Trophoblast cell (in vitro differentiated cells and primary cell): ENCODE measurements at regions not wholly inside any gene's neighbourhood (a gene's known extent, or its start where the extent isn't known, plus 50 kb on each side); places are given as distances from the start of the nearest gene placed in this dataset.

Experiments
- DNase-seq, 2 donors: peaks; one replicate each; pipeline ENCODE4 v3.0.0-alpha.2; 2016
- H2AFZ ChIP-seq: 2 replicates; pipeline ENCODE4 v1.6.1; 2013; ENCODE audit warnings: low read length, moderate library complexity, mild to moderate bottlenecking; ENCODE audit not compliant: insufficient read depth, poor library complexity
- H2AK5ac ChIP-seq: 2 replicates; pipeline ENCODE4 v1.6.1; 2013; ENCODE audit warnings: mild to moderate bottlenecking, low read length
- H2BK120ac ChIP-seq: 2 replicates; pipeline ENCODE4 v1.6.1; 2013; ENCODE audit warnings: low read length, mild to moderate bottlenecking, moderate library complexity; ENCODE audit not compliant: insufficient read depth, poor library complexity
- H2BK12ac ChIP-seq: 2 replicates; pipeline ENCODE4 v1.6.1; 2013; ENCODE audit warnings: mild to moderate bottlenecking, low read length, moderate library complexity
- H2BK5ac ChIP-seq: 2 replicates; pipeline ENCODE4 v1.6.1; 2013; ENCODE audit warnings: low read length, low read depth, moderate library complexity, mild to moderate bottlenecking; ENCODE audit not compliant: poor library complexity
- H3K14ac ChIP-seq: 2 replicates; pipeline ENCODE4 v1.6.1; 2013; ENCODE audit warnings: mild to moderate bottlenecking, low read length
- H3K18ac ChIP-seq: 2 replicates; pipeline ENCODE4 v1.6.1; 2013; ENCODE audit warnings: mild to moderate bottlenecking, low read length
- H3K23ac ChIP-seq: 2 replicates; pipeline ENCODE4 v1.6.1; 2013; ENCODE audit warnings: low read length
- H3K27ac ChIP-seq: 2 replicates; pipeline ENCODE4 v1.5.1; 2013; ENCODE audit warnings: low read depth, mild to moderate bottlenecking, inconsistent platforms, low read length, moderate library complexity
- H3K27me3 ChIP-seq: 2 replicates; pipeline ENCODE4 v1.6.1; 2013; ENCODE audit warnings: inconsistent platforms, mild to moderate bottlenecking, low read length, moderate library complexity; ENCODE audit not compliant: insufficient read depth
- H3K36me3 ChIP-seq, 2 experiments: 1 replicate in 1 of 2; 2 replicates in 1 of 2; pipeline ENCODE4 v1.6.1; 2013; ENCODE audit warnings: low read length in 2 of 2, mild to moderate bottlenecking in 2 of 2, moderate library complexity in 1 of 2; ENCODE audit not compliant: insufficient read depth in 2 of 2, control insufficient read depth in 1 of 2
- H3K4ac ChIP-seq: 2 replicates; pipeline ENCODE4 v1.6.1; 2013; ENCODE audit warnings: low read depth, mild to moderate bottlenecking, low read length, moderate library complexity
- H3K4me1 ChIP-seq, 2 experiments: 1 replicate in 1 of 2; 2 replicates in 1 of 2; pipeline ENCODE4 v1.6.1; 2013; ENCODE audit warnings: low read length in 2 of 2, mild to moderate bottlenecking in 2 of 2, moderate library complexity in 1 of 2; ENCODE audit not compliant: insufficient read depth in 2 of 2, control insufficient read depth in 1 of 2
- H3K4me2 ChIP-seq: 2 replicates; pipeline ENCODE4 v1.6.1; 2013; ENCODE audit warnings: inconsistent platforms, mild to moderate bottlenecking, low read length, moderate library complexity
- H3K4me3 ChIP-seq: 2 replicates; pipeline ENCODE4 v1.5.1; 2013; ENCODE audit warnings: mild to moderate bottlenecking, low read depth, low read length, inconsistent platforms
- H3K79me1 ChIP-seq: one replicate; pipeline ENCODE4 v1.6.1; 2013; ENCODE audit warnings: low read length
- H3K79me2 ChIP-seq: 2 replicates; pipeline ENCODE4 v1.6.1; 2013; ENCODE audit warnings: low read length, mild to moderate bottlenecking; ENCODE audit not compliant: control insufficient read depth, insufficient read depth, poor library complexity
- H3K9ac ChIP-seq: 2 replicates; pipeline ENCODE4 v1.6.1; 2013; ENCODE audit warnings: mild to moderate bottlenecking, low read length
- H3K9me3 ChIP-seq: 2 replicates; pipeline ENCODE4 v1.6.1; 2013; ENCODE audit warnings: low read depth, mild to moderate bottlenecking, control low read depth, inconsistent platforms, low read length; ENCODE audit not compliant: insufficient read depth
- H4K12ac ChIP-seq: 2 replicates; pipeline ENCODE4 v1.6.1; 2013; ENCODE audit warnings: low read depth, mild to moderate bottlenecking, low read length, moderate library complexity
- H4K8ac ChIP-seq: 2 replicates; pipeline ENCODE4 v1.6.1; 2013; ENCODE audit warnings: low read depth, mild to moderate bottlenecking, low read length, moderate library complexity
- H4K91ac ChIP-seq: one replicate; pipeline ENCODE4 v1.6.1; 2013; ENCODE audit warnings: low read depth, mild to moderate bottlenecking, low read length, moderate library complexity
- WGBS: extraction: QIAGEN DNeasy Blood & Tissue Kit; methylation state at CpG from one replicate; pipeline ENCODE4 v1.1.7; 2013; ENCODE audit warnings: missing lambda C conversion rate; ENCODE audit not compliant: insufficient read length, insufficient coverage; ENCODE audit errors: extremely low coverage; 5-methylcytosine and 5-hydroxymethylcytosine counted together

DNA sequence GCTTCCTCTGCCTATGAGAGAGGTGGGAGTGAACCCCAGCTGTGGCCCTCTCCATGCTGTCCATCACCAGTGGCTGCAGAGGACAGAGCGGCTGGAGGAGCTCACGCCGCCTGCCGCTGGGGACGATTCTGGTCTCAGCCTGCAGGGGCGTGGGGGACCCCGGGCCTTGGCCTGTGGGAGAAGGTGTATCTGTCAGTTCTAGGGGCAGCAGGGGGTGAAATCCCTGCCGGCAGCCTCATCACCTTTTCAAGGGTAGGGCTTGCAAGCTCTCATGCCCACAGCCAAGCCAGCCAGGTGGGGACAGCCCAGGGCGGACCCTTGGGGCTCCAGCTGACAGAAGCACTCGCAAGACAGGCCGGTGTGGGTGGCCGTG lies 80.2 kb downstream of the TSPAN17 start:
- Histone ChIP-seq H3K27me3 (no peaks in the 10 kb centered on the region), H4K91ac (no peak overlapping the region), H4K12ac (no peak overlapping the region), H3K4me1 (no peaks in the 10 kb centered on the region), H2BK120ac (no peak overlapping the region), H3K14ac (no peak overlapping the region), H3K4me2 (no peak overlapping the region), H3K9ac (no peak overlapping the region), H3K4me3 (no peak overlapping the region), H2AFZ (no peak overlapping the region), H2AK5ac (no peak overlapping the region), H3K18ac (no peak overlapping the region), H3K27ac (no peak overlapping the region), H2BK12ac (no peak overlapping the region), H2BK5ac (no peak overlapping the region), H3K79me2 (no peaks in the 10 kb centered on the region), H3K36me3 (no peaks in the 10 kb centered on the region), H3K9me3 (peaks cover 3% of the 10 kb centered on the region), H3K4ac (no peak overlapping the region), H4K8ac (no peak overlapping the region), H3K23ac (no peak overlapping the region), H3K79me1 (no peaks in the 10 kb centered on the region)
- no peak for DNase-seq
- no CpG with 5 or more reads among the region's 12 CpGs for WGBS

DNA sequence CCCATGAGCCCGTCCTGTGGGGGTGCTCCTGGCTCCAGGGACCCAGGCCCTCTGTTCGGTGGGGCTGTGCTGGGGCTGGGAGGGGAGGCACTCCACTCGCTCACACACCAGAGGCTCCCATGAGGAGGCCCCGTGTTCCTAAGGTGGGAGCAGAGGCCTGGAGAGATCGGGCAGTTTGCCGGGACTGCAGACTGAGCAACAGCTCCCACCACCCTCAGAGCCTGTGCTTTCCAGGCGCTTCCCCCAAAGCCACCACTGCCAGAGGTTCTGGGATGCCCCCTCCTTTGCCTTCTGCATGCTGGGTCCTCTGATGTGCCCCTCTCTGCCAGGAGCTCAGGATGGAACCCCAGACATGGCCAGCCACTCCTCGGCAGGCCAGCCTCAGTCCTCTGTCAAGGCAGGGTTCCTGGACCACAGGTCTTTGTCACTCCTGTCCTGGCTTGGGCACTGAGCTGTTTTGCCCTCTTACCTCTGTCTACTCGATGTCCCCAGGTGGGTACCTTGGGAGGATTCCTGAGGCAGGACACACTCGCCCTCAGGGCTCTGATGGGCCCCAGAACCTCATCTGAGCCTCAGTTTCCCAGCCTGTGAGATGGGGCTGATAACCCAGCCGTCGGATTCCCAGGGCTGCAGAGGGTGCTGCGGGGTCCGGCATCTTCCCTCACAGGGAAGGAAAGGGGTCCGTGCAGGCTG lies 80.8 kb downstream of the TSPAN17 start:
- WGBS, result no CpG with 5 or more reads among the region's 15 CpGs
- H3K4me1 ChIP-seq, result no peaks in the 10 kb centered on the region

DNA sequence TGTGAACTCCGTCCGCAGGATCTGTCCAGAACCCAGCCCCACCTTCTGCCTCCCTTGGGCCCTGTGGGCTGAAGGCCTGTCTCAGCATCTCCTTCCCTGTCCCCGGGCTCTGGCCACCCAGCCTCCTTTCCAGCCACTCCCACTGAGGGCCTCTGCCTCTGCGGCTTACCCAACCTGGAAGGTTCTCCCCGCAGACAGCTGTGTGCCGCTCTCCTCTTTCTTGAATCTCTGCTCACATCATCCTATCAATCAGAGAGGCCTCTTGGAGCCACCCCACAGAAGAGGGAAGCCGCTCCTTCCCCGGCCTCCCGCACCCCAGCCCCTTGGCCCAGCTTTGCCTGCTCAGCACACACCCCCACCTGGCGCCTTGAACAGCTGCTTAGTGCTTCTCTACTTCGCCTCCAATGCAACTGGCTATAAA lies 81.5 kb upstream of the UNC5A start:
- Histone ChIP-seq H3K79me2 (no peaks in the 10 kb centered on the region), H3K18ac (no peak overlapping the region), H2AFZ (no peak overlapping the region), H2BK5ac (no peak overlapping the region), H4K91ac (no peak overlapping the region), H3K4ac (no peak overlapping the region), H2BK12ac (no peak overlapping the region), H3K4me1 (no peaks in the 10 kb centered on the region), H3K27ac (no peak overlapping the region), H3K23ac (no peak overlapping the region), H3K27me3 (no peaks in the 10 kb centered on the region), H2BK120ac (no peak overlapping the region), H4K12ac (no peak overlapping the region), H3K4me2 (no peak overlapping the region), H3K14ac (no peak overlapping the region), H3K36me3 (no peaks in the 10 kb centered on the region), H3K9ac (no peak overlapping the region), H4K8ac (no peak overlapping the region), H2AK5ac (no peak overlapping the region), H3K9me3 (peaks cover 3% of the 10 kb centered on the region), H3K4me3 (no peak overlapping the region), H3K79me1 (no peaks in the 10 kb centered on the region)
- no peak for DNase-seq
- WGBS, result no CpG with 5 or more reads among the region's 11 CpGs

More for the DNA sequence above, 80.8 kb downstream of the TSPAN17 start:
- H2AFZ ChIP-seq, result no peak overlapping the region
- H2BK5ac ChIP-seq, result no peak overlapping the region
- H3K36me3 ChIP-seq, result no peaks in the 10 kb centered on the region
- H2BK120ac ChIP-seq, result no peak overlapping the region
- H3K79me1 ChIP-seq, result no peaks in the 10 kb centered on the region
- H3K4me3 ChIP-seq, result no peak overlapping the region
- no peak overlapping the region for H2BK12ac ChIP-seq
- no peak overlapping the region for H3K4ac ChIP-seq
- no peaks in the 10 kb centered on the region for H3K79me2 ChIP-seq
- no peak overlapping the region for H3K27ac ChIP-seq
- no peak overlapping the region for H4K12ac ChIP-seq
- DNase-seq, result no peak
- H3K27me3 ChIP-seq, result no peaks in the 10 kb centered on the region
- no peak overlapping the region for H4K8ac ChIP-seq
- no peak overlapping the region for H2AK5ac ChIP-seq
- peaks cover 3% of the 10 kb centered on the region for H3K9me3 ChIP-seq
- H3K9ac ChIP-seq, result no peak overlapping the region
- H3K23ac ChIP-seq, result no peak overlapping the region
- H4K91ac ChIP-seq, result no peak overlapping the region
- H3K14ac ChIP-seq, result no peak overlapping the region
- no peak overlapping the region for H3K18ac ChIP-seq
- H3K4me2 ChIP-seq, result no peak overlapping the region

DNA sequence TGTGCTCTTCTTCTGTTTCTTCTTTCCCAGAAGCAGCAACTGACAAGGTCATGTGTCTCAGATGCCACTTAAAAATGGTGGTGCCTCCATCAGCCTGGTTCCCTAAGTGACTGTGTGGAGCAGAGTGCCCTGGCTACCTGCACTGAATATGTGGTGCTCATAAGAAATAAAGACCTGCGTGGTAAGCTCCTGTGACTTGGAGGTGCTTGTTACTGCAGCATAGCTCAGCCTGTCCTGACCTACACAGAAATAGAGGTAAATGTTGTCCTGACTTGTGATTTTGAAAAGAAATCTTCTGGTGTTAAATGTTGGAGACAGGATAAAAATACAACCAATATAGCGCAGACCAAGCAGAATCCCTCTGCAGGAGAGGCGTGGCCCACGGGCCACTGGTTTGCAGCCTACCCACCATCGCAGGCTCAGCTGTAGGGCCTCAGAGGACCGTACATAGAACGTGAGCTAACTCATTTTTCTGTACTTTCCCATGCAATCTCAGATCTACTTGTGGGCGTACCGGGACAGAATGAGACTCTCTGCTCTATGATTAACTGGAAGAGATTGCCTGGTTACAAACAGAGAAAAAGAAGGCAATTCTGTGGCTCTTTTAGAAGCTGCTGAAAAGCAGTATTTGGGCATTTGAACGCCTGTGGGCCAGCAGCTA lies 79.4 kb upstream of the UNC5A start:
- H3K79me2 ChIP-seq, result no peaks in the 10 kb centered on the region
- H3K4me3 ChIP-seq, result no peak overlapping the region
- no peak overlapping the region for H3K23ac ChIP-seq
- H2BK5ac ChIP-seq, result no peak overlapping the region
- no peaks in the 10 kb centered on the region for H3K79me1 ChIP-seq
- no peak overlapping the region for H3K4me2 ChIP-seq
- no peak overlapping the region for H3K18ac ChIP-seq
- H2AFZ ChIP-seq, result no peak overlapping the region
- no peak overlapping the region for H3K14ac ChIP-seq
- H3K27me3 ChIP-seq, result no peaks in the 10 kb centered on the region
- no peak overlapping the region for H4K91ac ChIP-seq
- no peak overlapping the region for H3K4ac ChIP-seq
- no peak overlapping the region for H3K27ac ChIP-seq
- no peak overlapping the region for H4K8ac ChIP-seq
- H3K36me3 ChIP-seq, result no peaks in the 10 kb centered on the region
- WGBS, result no CpG with 5 or more reads among the region's 10 CpGs
- no peak for DNase-seq
- H3K9me3 ChIP-seq, result peaks cover 3% of the 10 kb centered on the region
- no peak overlapping the region for H2BK12ac ChIP-seq
- no peak overlapping the region for H2BK120ac ChIP-seq
- H3K9ac ChIP-seq, result no peak overlapping the region
- H2AK5ac ChIP-seq, result no peak overlapping the region
- no peak overlapping the region for H4K12ac ChIP-seq
- H3K4me1 ChIP-seq, result no peaks in the 10 kb centered on the region
